Loucy (cell line): ENCODE measurements at regions not wholly inside any gene's neighbourhood (a gene's known extent, or its start where the extent isn't known, plus 50 kb on each side); places are given as distances from the start of the nearest gene placed in this dataset.

Experiments used
- H2AFZ ChIP-seq: fragments of 200-600 bp; sonication (generic); 2 replicates; pipeline ENCODE4 v1.6.0; 2016; ENCODE audit warnings: antibody characterized with exemption, mild to moderate bottlenecking, low read length, moderate library complexity
- H3F3A ChIP-seq: fragments of 200-600 bp; 2 replicates; pipeline ENCODE4 v1.6.0; 2016; ENCODE audit warnings: antibody characterized with exemption, low read depth, mild to moderate bottlenecking
- H3K27me3 ChIP-seq: fragments of 200-600 bp; sonication (generic); 2 replicates; pipeline ENCODE4 v1.6.1; 2014; ENCODE audit warnings: low read length, mild to moderate bottlenecking; ENCODE audit not compliant: insufficient read depth, poor library complexity, severe bottlenecking
- H3K36me3 ChIP-seq: fragments of 200-600 bp; sonication (generic); 2 replicates; pipeline ENCODE4 v1.6.1; 2016; ENCODE audit warnings: low read length; ENCODE audit not compliant: insufficient read depth
- H3K4me1 ChIP-seq: fragments of 200-600 bp; sonication (generic); 2 replicates; pipeline ENCODE4 v1.5.1; 2014; ENCODE audit warnings: low read length, mild to moderate bottlenecking; ENCODE audit not compliant: insufficient read depth, poor library complexity, severe bottlenecking
- H3K4me2 ChIP-seq: fragments of 200-600 bp; sonication (generic); 2 replicates; pipeline ENCODE4 v1.6.0; 2014; ENCODE audit warnings: antibody characterized with exemption, low read length, low read depth, mild to moderate bottlenecking; ENCODE audit not compliant: poor library complexity, severe bottlenecking
- H3K4me3 ChIP-seq: fragments of 200-600 bp; sonication (generic); 2 replicates; pipeline ENCODE4 v1.5.1; 2014; ENCODE audit warnings: low read length, mild to moderate bottlenecking, mixed read lengths; ENCODE audit not compliant: poor library complexity, severe bottlenecking
- H3K79me2 ChIP-seq: fragments of 200-600 bp; sonication (generic); 2 replicates; pipeline ENCODE4 v1.6.1; 2014; ENCODE audit warnings: low read length; ENCODE audit not compliant: insufficient read depth
- H3K9ac ChIP-seq: fragments of 200-600 bp; sonication (generic); 2 replicates; pipeline ENCODE4 v1.6.0; 2014; ENCODE audit warnings: mild to moderate bottlenecking, low read depth, low read length, moderate library complexity; ENCODE audit not compliant: poor library complexity, severe bottlenecking
- H3K9me2 ChIP-seq: fragments of 200-600 bp; sonication (generic); replicated peaks from 2 replicates; pipeline ENCODE4 v1.6.1; 2016; ENCODE audit warnings: low read depth, low read length, mixed read lengths
- H3K9me3 ChIP-seq: fragments of 200-600 bp; sonication (generic); 2 replicates; pipeline ENCODE4 v1.6.1; 2014; ENCODE audit warnings: mild to moderate bottlenecking, antibody characterized with exemption, low read length, low read depth; ENCODE audit not compliant: insufficient read depth
- H4K20me1 ChIP-seq: fragments of 200-600 bp; sonication (generic); 2 replicates; pipeline ENCODE4 v1.6.0; 2014; ENCODE audit warnings: antibody characterized with exemption, low read length, mild to moderate bottlenecking; ENCODE audit not compliant: insufficient read depth, poor library complexity, severe bottlenecking
- EZH2phosphoT487 ChIP-seq: fragments of 200-600 bp; IDR thresholded peaks from 2 replicates; pipeline ENCODE4 v1.6.1; 2018; ENCODE audit warnings: antibody characterized with exemption, mild to moderate bottlenecking, moderate library complexity, borderline replicate concordance
- TF ChIP-seq, protein P1 (sequence below): fragments of 200-600 bp; sonication (generic); conservative IDR thresholded peaks from 2 replicates; pipeline ENCODE4 v1.5.1; 2014; ENCODE audit warnings: mild to moderate bottlenecking, antibody characterized with exemption, low read length

DNA sequence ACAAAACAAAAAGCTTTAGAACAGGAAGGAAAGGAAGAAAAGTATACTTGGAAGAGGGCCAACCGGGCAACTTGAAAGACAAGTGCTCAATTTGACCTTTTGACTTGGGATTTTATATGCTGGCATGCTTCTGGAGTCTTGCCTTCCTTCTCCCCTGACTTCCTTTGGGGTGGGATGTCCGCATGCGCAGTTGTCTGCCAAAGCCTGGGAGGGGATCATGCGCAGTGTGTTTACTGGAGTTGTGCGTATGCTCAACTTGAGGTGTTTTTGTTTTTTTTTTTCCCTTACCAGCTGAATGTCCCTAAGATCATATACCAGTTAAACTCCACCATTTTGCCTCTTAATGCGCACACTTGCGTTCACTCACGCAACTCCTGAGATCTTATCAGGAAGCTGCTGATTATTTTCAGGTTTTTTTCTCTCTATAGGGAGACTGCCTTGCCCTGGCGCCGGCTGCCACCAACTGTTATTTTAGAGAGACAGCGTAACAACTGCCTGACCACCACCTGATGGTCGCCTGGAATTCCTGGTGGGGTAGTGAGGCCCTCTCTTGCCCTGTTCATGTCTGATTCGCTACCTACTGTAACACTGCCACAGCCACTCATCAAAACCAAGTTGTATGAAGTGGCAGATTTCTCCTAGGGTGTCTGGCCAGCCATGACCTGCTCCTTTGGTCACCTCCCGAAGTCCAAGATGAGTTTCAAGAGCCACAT, 138.7 kb upstream of the ZNF644 start:
- H3K9ac ChIP-seq: no peak overlapping the region
- H3F3A ChIP-seq: no peaks in the 10 kb centered on the region
- no peaks in the 10 kb centered on the region for H3K79me2 ChIP-seq
- no peaks in the 10 kb centered on the region for H3K9me3 ChIP-seq
- H3K9me2 ChIP-seq: no peaks in the 10 kb centered on the region
- TF ChIP-seq, protein P1, sequence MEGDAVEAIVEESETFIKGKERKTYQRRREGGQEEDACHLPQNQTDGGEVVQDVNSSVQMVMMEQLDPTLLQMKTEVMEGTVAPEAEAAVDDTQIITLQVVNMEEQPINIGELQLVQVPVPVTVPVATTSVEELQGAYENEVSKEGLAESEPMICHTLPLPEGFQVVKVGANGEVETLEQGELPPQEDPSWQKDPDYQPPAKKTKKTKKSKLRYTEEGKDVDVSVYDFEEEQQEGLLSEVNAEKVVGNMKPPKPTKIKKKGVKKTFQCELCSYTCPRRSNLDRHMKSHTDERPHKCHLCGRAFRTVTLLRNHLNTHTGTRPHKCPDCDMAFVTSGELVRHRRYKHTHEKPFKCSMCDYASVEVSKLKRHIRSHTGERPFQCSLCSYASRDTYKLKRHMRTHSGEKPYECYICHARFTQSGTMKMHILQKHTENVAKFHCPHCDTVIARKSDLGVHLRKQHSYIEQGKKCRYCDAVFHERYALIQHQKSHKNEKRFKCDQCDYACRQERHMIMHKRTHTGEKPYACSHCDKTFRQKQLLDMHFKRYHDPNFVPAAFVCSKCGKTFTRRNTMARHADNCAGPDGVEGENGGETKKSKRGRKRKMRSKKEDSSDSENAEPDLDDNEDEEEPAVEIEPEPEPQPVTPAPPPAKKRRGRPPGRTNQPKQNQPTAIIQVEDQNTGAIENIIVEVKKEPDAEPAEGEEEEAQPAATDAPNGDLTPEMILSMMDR: no peak
- TF ChIP-seq EZH2phosphoT487: no peak
- no peak overlapping the region for H2AFZ ChIP-seq
- no peak overlapping the region for H3K4me2 ChIP-seq
- no peaks in the 10 kb centered on the region for H3K36me3 ChIP-seq
- no peak overlapping the region for H3K4me3 ChIP-seq
- H3K27me3 ChIP-seq: no peaks in the 10 kb centered on the region
- H3K4me1 ChIP-seq: no peaks in the 10 kb centered on the region
- H4K20me1 ChIP-seq: no peaks in the 10 kb centered on the region

DNA sequence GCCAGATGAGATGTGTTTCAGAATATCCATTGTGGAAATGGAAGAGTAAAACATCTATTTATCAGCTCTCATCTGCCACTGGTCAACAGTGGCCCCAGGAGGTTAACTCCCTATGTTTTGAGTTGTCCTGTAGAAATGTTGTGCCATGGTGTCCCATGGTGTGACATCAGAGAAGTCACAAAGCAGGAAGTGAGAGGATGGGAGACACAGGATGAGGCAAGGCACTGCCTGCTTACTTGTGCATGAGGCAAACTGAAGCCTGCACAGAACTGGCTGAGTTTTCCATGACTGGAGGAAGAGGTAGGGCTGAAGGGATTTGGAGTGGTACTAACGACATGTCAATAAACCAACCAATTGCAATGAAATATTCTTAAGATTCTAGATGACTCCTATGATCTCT, 131.5 kb upstream of the ZNF644 start:
- H4K20me1 ChIP-seq: no peaks in the 10 kb centered on the region
- no peaks in the 10 kb centered on the region for H3K27me3 ChIP-seq
- H3K9ac ChIP-seq: no peak overlapping the region
- no peaks in the 10 kb centered on the region for H3K36me3 ChIP-seq
- no peak overlapping the region for H2AFZ ChIP-seq
- H3K4me1 ChIP-seq: no peaks in the 10 kb centered on the region
- H3F3A ChIP-seq: no peaks in the 10 kb centered on the region
- H3K4me2 ChIP-seq: no peak overlapping the region
- TF ChIP-seq, protein P1: no peak
- no peak for TF ChIP-seq EZH2phosphoT487
- H3K4me3 ChIP-seq: no peak overlapping the region
- no peaks in the 10 kb centered on the region for H3K79me2 ChIP-seq
- H3K9me3 ChIP-seq: no peaks in the 10 kb centered on the region
- no peaks in the 10 kb centered on the region for H3K9me2 ChIP-seq

DNA sequence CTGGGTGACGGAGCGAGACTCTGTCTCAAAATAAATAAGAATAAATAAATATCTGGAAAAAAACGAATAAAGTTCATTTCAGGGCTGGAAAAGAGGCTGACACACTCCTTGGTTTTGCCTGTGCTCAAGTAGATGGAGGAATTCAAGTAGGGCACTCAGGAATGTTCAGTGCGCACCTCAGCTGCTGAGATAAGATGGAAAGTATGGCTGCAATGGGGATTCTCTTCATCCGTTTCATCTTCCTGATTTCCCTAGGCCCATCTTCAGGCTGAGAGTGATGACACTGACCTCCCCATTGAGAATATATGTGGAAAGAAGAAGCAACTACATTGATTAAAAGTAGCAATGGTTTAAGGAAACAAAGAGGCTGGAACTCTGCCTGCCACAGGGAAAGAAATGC, 130.5 kb upstream of the ZNF644 start:
- no peaks in the 10 kb centered on the region for H3K9me3 ChIP-seq
- H3K36me3 ChIP-seq: no peaks in the 10 kb centered on the region
- H4K20me1 ChIP-seq: no peaks in the 10 kb centered on the region
- no peaks in the 10 kb centered on the region for H3K79me2 ChIP-seq
- H3F3A ChIP-seq: no peaks in the 10 kb centered on the region
- H3K4me3 ChIP-seq: no peak overlapping the region
- TF ChIP-seq, protein P1: no peak
- no peak for TF ChIP-seq EZH2phosphoT487
- H2AFZ ChIP-seq: no peak overlapping the region
- H3K27me3 ChIP-seq: no peaks in the 10 kb centered on the region
- no peak overlapping the region for H3K4me2 ChIP-seq
- H3K4me1 ChIP-seq: no peaks in the 10 kb centered on the region
- no peaks in the 10 kb centered on the region for H3K9me2 ChIP-seq
- no peak overlapping the region for H3K9ac ChIP-seq
